Stimulated activated CD4-positive, alpha-beta T cell treated with anti-CD3 and anti-CD28 coated beads, Interleukin-2, amount 100 ng/mL, for 24 hours (primary cell): ENCODE measurements at regions not wholly inside any gene's neighbourhood (a gene's known extent, or its start where the extent isn't known, plus 50 kb on each side); places are given as distances from the start of the nearest gene placed in this dataset.
A peak's percentile ranks its signal among the peaks of the same experiment; 100 is the strongest.

ENCODE experiments used
- DNase-seq, 2 donors: peaks; one replicate each; pipeline ENCODE4 v3.0.0-alpha.2; 2020

DNA sequence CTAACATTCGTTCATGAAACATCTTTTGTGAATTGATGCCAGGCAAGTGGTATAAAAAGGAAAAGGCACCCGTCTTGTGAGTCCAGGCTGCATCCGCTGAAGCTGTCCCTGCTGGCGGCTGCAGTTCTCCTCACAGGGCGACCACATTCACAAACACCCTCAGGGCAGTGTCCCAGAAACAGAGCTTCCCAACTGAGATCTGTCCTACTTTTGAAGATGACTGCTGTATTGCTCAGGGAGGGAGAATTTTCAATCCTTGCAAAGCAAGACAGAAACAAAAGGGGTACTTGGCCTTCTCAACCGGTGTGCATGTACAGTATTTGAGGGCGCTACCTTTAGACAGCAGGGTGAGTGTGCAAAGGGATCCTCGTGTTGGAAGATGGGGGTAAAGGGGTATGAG lies 316.1 kb downstream of the GADD45G start:
- no peak for DNase-seq

DNA sequence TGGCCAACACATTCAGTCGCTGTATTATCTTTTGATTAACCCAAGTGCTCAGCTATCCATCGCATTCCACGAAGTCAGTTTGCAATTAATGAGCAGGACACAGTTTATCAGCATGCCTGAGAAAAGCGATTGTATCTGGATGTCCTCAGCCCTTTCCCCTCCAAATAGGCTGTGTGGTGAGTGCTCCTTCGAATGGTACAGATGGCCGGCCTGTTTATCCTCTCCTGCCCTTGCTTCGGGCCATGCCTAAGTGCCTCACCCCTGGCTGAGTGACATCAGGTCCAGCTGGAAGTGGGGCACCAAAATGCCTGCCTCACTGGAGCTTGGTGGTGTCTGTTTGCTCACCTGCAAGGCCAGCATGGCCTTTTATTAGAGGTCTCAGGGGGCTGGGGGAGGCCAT lies 317.3 kb downstream of the GADD45G start:
- no peak for DNase-seq

DNA sequence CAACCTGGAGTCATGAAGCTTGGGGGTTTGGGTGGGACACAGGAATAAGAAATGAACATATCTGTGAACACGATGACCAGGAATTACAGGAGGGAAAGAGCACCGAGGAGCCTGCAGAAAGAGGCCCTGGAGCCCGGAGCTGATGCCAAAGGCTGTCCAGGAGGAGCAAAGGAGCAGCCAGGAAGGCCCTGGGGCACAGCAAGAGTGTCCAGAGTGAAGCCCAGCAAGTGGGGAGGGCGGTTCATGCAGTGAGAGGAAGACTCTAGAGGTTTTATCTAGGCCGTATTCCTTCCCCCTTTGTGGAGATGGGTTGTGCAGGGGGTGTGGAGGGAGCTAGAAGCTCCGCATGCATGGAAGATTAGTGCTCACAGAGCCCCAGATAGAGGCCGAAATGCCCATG lies 318.4 kb downstream of the GADD45G start:
- DNase-seq = no peak

DNA sequence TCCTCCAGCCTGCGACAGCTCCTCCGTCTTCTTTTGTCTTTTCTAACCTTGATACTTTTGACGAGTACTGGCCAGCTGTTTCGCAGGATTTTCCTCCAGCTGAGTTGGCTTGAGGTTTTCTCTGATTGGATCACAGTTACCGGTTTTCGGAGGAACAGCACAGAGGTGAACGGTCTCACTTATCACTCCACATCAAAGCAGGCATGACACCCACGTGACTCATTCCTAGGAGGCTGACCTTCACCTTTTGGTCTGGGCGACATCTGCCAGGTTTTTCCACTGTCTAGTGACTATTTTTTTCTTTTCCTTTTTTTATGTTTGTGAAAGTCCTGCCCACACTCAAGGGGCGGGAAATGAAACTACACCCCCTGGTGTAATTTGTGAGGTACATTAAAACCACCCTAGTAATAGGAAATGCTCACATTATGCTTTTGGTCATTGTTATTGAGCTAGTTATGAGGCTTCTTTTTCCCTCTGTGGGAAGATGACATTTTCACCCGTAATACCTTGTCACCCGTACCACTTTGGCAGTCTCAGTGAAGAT lies 319.2 kb downstream of the GADD45G start:
- peak; percentile 67 to 70 for DNase-seq

DNA sequence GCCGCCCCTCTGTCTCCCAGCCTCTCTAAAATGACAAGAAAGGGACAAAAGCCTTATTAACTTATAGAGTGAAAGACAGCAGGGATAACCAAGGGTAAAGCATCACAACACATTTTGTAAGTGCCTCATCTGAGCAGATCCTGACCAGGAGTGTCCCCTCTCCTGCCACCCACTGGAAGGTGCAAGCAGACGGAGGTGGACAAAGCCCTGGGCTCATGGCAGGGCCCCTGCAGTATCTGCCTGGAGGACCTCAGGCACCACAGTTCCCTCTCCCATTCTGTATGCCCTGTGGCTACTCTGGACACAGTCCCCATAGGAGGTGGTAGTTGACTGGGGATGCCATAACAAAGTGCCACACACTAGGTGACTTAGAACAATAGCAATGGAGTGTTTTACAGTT lies 319.8 kb downstream of the GADD45G start:
- DNase-seq = no peak

DNA sequence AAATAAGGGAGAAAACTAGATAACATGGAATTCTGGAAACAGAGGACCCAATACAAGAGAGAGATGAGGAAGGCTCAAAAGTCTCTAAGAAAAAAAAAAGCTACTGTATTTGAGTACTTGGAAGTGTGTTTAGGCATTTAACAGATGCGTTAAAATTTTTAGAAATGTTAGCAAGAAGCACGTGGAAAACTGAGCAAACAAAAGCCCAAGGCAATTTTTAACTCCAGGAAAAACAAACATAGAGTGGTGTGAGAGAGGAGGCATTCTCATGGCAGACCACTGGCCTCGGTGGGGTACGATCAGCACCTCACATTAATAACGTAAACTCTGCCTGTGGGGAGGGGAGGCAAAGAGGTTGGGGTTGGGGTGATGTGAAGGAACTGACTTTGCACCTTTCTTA lies 321.4 kb downstream of the GADD45G start:
- DNase-seq = no peak

DNA sequence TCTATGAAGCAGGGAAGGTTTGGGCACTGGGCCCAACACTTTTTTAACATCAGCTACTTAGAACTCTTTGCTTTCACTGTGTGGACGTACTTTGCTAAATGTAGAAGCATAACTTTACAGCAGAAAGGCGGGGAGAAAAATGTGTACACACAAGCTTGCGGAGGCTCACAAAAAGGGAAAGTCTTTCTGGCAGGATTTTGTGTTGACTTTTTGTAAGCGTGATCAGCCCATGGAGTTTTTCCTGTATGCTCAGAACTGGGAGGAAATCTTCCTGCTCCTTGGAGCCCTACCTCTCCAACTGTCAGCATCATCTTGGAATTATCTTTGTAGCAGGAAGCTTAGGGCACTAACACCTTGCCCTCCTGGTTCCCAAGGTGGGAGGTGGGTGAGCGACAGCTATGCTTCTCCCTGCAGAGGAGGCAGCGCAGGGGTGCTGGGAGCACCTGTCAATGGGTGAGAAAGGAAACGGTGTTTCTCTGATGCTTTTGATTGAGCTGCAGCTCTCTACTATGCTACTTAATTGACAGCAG lies 321.9 kb downstream of the GADD45G start:
- no peak for DNase-seq

DNA sequence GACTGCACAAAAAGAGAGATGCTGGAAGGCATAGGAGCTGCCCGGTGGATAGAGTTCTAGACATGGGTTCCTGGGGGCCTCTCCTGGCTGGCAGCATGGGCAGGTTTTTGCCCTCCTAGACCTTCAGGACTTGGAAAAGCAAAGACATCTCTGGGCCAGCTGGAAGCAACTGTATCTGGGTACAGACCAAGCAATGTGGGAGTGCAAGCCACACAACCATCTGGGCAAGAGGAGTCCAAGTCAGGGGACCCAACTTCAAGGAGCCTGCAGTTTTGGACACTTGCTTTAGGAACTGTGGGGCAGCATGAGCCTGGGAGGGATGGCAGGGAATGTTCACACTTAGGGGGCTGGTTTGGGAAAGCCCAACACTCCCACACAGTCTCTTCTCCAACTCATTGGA lies 323.3 kb downstream of the GADD45G start:
- DNase-seq = no peak

DNA sequence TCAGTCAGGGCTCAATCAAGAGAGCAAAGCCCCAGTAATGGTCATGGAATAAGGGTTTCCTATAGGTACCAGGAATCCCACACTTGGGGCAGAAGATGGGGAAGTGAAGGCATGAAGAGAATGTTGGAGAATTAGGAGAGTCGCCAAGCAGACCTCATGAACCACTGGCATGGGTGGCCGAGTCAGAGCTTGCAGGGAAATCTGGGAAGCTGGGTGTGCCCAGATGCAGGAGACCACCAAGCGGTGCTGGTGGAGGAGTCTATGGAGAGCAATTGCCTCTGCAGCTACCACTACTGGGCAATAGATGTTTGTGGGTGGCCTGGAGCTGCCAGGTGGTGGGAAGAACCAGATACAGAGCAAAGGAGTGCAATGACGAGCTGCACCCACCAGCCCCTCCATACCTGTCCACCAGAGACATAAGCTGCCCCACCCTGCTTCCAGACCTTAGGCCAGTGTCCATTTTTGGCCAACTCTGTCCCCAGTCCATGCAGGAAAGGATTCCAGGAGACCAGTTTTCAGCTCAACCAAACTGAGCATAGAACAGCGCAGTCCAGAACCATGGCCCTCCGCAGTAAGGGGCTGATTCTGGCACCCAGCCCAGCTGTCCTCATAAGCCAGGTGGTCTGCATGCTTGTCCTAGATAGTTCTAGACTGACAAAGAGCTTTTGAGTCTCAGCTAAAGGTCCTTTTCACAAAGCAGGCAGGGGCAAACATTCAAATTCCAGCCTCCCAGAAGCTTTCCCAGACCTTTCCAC lies 323.9 kb downstream of the GADD45G start:
- DNase-seq = no peak

DNA sequence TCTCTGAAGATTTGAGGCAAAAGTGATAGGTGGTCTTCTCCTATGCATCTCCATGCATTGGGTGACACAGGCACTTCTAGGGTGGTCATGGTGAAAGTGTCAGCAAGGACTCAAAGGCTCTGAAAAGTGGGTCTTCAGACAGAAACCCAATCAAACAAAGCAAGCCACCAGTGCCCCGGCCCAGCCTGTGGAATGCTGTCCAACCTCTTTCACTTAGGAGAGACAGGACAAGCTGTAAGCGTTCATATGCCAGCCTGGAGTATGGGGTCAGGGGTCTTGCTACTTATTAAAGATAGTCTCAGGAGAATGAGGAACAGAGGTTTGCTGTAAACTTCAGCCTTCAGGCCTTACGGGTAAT lies 324.5 kb downstream of the GADD45G start:
- DNase-seq = no peak

DNA sequence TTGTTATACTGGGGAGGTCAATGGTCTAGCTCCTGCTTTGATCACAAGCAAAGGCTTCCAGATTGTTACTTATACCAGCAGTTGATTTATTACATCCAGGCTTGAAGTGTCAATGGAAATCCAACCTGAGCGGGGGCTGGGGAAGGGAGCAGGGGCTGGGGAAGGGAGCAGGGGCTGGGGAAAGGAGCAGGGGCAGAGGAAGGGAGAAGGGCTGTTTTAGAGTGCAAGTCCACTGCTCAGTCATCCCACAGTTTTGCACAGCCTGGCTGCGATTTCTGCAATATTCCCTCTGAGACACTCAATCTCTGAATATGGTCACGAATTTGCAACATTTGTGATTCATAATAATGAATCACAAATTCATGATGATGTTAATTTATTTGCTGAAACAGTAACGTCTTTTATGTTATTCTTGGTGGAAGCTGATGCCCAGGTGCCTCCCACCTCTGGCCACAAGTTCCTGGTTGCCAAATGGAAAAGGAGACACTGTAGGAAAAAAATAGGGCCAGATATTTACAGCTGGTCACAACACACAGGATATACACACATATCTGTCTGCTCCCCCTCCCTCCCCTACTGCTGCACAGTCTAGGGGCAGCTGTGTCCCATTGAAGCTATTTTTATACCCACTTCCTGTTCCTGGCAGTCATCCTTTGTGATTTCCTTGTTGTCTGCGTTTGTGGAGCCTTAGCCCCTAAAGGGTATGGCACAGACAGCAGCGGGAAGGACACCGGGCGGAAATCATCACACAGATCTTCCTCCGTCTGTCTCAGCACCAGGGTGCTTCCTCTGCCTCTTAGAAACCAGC lies 325.1 kb downstream of the GADD45G start:
- DNase-seq = no peak

DNA sequence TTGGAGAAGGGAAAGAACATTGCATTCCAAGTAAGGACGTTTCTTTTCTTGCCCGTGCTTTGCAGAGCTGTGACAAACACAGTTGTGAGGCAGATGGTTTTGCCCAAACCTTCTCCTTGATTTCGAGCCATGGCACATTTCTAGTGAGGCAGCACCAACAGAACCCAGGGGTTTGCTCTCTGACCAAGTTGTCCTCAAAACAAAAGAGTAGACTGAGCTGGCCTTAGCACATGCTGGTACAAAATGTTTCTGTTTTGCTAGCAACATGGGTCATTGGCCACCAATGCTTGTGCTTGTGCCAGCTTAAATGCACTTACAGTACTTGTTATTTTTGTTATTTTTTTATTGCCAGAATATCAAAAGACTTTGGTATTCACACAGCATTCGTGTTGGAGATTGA lies 328.8 kb downstream of the GADD45G start:
- DNase-seq = no peak

DNA sequence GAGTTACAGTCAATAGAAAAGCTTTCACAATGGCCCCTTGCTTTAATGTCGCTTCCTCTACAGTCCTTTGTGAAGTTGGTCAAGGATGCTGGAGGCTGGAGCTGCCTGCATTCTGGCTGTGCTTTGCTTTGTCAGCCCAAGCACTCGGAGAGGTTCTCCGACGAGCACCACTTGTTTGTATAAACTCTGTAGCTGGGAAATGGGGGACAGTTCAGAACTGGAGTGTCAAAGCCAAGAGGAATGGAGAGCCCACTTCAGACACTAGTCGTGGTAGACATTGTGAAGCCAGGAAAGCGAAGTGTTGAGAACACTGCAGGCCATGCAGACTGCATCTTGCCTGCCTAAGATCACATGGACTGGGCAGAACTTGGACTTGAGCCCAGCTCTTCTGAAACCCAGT lies 330.3 kb downstream of the GADD45G start:
- no peak for DNase-seq

DNA sequence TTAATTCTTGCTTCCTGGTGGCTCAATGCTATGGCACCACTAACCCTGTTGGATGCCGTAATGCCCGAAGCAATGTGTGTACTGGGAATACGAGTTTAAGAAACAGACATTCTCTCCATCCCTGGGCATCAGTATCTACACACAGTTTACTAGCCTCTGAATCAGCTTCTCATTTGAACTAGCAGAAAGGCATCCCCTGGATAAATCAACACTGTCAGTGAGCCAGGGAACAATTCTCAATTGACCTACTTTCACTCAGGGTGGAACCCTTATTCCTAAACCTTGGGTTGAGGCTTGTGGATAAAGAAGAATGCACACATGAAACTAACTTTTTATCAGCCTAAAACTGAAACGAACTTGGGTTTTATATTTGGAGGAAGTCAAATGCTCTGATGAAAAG lies 331.0 kb downstream of the GADD45G start:
- no peak for DNase-seq

DNA sequence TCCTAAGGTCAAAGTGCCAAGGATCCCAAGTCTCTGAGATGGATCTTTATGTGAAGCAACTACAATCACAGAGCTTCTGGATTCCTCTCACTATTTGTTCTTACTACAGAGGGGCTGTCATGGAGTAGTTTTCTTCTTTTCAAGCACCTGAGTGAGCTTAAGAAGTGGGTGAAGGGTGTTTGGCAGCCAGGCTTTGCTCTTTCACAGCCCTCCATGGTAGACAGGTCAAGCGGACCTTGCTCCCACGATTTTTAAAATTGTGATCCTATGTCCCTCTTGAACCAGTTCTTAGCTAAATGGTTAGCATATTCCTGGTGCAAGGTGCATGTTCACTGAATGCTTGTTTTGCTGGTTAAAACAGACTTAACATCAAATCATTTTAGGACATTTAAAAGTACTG lies 332.2 kb downstream of the GADD45G start:
- no peak for DNase-seq

DNA sequence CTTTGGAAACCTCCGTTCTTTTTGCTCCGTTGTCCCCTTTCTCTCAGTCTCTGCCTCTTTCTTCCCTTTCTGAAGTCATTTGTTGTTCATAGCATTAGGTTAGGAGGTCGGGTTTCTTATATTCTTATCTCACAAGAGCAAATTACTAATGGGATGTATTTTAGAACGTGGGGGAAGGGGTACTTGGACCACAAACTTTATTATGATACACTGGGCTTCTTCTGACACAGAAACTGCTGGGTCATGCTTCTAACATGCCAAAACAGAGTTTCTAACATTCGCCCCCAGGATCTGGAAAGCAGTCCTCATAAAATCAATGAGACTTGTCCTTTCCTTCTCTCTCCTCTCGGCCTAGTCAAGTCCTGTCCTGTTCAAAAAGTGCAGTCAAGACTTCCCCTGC lies 334.4 kb downstream of the GADD45G start:
- DNase-seq = no peak

DNA sequence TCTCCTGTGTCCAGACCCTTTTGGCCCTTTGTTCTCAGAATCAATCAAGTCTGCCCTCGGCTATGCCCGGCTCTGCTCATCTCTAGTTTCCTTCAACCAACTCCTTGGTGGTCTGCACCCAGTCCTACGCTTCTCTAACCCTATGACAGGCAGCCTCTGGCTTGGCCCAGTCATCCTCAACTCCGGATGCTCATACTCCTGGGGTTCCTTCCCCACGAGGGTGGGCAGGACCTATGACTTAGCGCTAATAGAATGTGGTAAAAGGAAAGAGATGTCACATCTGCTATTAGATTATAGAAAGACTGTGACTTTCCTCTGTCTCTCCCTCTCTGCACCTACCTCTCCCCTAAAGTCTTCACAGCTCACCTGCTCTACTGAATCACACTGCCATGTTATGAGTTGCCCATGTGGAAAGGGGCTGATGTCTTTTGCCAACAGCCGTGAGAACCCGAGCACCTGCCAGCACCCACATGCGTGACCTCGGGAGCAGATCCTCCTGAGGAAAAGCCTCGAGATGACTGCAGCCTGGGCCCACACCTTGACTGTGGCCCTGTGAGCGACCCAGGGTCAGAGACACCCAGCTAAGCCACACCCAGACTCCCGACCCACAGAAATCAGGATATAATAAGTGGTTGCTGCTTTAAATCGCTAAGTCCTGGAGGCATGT lies 334.9 kb downstream of the GADD45G start:
- DNase-seq = no peak

DNA sequence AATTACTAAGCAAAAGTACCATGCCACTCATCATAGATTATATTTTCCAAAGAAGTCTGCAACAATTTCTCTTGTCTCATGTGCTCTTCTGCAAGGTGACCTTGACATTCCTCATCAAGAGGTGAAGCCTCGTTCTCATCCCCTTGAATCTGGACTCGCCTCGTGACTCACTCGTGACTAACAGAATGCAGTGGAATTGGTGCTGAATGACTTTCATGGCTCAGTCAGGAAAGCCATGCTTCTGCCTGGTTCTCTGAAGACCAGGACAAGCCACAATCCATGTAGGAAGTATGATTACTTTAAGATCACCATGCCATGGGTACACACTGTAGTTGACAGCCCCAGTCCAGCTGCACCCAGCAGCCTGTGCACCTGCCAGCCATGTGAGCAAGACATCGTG lies 335.8 kb downstream of the GADD45G start:
- DNase-seq = no peak

DNA sequence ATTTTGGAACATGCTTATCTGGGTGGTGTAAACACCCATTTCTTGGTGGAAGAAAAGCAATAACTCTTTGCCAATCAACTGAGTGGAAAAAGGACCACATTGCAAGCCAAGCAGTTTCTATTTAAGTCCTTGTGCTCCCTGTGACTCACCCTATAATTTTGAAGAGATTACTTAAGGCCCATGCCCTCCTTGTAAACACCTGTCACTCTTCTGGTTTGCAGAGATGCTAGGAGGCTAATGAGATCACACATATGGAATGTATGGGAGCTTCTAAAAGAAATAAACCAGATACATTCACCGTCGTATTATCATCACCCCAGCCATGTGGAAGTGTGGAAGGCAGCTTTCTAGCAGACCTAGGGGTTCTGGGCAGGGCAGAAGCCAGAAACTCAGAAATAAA lies 337.1 kb downstream of the GADD45G start:
- no peak for DNase-seq

DNA sequence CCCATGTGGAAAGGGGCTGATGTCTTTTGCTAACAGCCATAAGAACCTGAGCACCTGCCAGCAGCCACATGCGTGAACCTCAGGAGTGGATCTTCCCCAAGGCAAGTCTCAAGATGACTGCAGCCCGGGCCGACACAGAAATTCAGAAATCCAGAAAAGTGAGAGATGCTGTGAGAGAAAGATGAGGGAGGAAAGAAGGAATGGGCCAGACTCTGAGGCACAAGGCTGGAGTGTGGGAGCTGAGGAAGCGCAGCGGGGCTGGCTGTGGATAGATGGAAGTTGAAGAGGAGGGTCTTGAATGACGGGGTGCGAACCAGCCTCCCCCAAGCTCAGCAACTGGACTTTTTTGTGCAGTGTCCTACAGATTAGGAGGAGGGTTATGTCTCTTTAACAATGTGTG lies 337.8 kb downstream of the GADD45G start:
- no peak for DNase-seq

DNA sequence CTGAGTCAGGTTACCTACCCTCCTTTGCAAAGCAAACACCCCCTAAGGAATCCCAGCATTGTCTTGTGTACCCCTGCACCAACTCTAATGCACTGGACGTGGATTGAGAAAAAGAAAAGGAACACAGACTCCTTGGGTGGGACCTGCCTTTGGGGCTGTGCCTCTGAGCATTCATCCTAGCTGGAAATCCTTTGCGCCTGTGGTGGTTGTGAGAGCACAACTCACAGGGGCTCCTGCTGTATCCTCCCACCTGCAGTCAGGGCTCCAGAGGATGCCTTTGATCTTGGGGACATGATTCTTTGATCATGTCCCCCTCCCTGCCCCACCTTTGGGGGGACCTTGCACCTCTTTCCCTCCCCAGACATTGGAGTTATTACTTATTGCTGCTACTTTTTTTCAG lies 338.5 kb downstream of the GADD45G start:
- DNase-seq = no peak

DNA sequence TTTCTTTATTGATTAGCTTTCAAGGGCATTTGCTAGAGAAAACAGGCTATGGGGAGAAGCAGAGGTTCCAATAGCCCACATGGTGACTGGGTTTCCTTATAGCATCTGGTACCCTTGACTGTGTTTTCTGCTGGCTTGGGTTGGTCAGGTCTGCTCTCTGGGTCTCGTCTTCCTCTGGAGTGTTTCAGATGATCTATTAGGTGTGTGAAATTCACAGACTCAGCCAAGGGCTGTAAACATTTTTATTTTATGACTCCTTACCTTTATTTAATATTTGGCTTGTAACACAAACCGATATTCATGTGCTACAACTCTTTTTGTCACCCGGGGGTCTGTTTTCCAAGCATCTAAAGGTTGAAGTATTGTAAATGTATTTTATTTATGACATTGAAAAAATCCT lies 338.9 kb downstream of the GADD45G start:
- no peak for DNase-seq

DNA sequence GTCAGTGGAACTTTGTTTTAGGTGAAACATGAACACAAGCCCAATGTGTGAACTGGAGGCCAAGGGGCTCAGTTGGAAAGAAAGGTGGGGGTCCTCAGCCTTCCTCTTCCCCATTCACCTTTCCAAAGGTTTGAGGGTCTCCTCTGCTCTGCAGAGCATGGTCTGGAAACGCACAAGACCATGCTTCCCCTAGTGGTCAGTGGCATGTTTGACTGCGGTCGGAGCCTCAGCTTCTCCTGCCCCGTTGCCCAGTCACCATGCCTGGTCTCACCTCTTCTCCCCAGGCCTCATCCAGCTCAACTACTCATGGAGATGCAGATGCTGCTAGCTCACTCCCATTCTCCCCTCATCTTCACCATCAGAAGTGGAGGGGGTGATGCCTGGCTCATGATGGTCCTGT lies 340.3 kb downstream of the GADD45G start:
- DNase-seq = no peak

DNA sequence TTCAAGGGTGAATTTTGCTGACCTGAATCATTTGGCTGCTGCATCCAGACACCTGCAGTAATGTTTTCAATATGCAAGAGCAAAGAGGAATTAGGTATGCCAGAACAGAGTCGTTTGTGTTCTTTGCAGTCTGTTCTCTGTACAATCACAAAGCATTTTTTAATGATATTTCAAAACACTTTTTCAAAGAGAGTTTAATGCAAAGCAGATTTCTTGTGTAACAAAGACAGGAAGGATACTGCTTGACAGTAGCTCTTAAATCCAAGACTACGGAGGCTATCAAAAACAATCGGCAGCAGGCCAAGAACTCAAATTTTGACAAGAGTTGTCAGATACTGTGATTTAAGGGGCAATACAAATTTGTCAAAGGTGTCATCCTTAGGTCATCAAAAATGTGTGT lies 341.9 kb downstream of the GADD45G start:
- no peak for DNase-seq
